ENCODE measurements at regions not wholly inside any gene's neighbourhood (a gene's known extent, or its start where the extent isn't known, plus 50 kb on each side); places are given as distances from the start of the nearest gene placed in this dataset.
"Not testable (repeated sequence)": the region's sequence is repeated elsewhere in the genome, so short reads cannot be mapped to it uniquely, and the experiment has no call there.

DNA sequence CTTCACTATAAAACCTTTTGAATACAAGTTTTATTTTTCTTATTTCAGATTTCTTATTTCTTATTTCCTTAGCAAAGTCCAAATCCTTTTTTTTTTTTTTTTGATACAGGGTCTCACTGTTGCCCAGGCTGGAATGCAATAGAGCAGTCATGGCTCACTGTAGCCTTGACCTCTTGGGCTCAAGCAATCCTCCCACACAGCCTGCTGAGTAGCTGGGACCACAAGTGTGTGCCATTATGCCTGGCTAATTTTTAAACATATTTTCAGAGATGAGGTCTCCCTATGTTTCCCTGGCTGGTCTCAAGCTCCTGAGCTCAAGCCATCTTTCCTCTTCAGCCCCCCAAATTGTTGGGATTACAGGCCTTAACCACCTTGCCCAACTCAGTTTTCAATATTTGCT lies 334.3 kb downstream of the DLEU7 start:
- no peak overlapping the region for H3K27ac ChIP-seq (ENCODE audit: insufficient read depth, low read length)

DNA sequence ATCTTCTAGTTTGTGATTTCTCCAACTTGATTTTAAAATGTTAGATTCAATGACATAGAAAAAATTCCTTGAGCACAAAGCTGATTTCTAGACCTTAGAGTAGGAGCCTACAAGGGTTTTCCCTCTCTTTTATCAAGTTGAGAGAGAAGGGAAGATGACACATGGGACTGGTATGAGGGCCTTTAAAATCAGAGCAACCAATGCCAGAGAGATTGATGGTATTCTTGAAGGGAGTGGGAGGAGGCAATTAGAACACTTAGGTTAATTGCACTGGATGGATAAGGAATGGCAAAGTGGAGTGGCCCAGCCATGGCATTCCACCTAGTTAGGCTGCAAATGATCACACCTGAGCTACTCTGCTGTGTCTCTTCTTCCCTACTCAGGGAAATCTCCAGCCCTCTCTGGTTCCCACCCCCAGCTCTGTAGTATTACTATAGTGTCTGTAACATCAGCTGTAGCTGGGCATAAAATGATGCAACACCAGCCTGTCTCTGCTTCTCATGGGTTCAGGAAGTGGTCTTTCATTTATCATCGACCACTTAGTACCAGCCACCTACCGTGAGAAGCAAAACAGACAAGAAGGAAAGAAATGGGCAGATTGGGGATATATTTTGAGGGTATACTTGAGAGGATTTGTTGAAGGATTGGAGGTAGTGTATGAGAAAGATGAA lies 333.6 kb downstream of the DLEU7 start:
- Histone ChIP-seq H3K9ac (ENCODE audit: insufficient read depth, low read length) (no peak overlapping the region), H3K36me3 (ENCODE audit: control insufficient read depth, insufficient read depth, low read length) (no peaks in the 10 kb centered on the region), H2AFZ (ENCODE audit: low read length) (no peak overlapping the region), H3K27me3 (ENCODE audit: control insufficient read depth, insufficient read depth, low read length) (no peaks in the 10 kb centered on the region), H3K4me1 (ENCODE audit: control insufficient read depth, extremely low read depth, insufficient read depth, low read length) (no peaks in the 10 kb centered on the region), H3K4me3 (replicated peaks in 1 of 4; ENCODE audit: control extremely low read depth in 1 of 4, insufficient read depth in 1 of 4, low read depth in 3 of 4, low read length in 4 of 4) (no peak overlapping the region), H3K4me2 (ENCODE audit: extremely low read depth, insufficient read depth, low read length) (no peak overlapping the region), H4K20me1 (ENCODE audit: control insufficient read depth, extremely low read depth, insufficient read depth, low read length) (no peaks in the 10 kb centered on the region), H3K79me2 (ENCODE audit: control insufficient read depth, insufficient read depth, low read length) (no peaks in the 10 kb centered on the region), H3K27ac (ENCODE audit: insufficient read depth, low read length) (no peak overlapping the region), H3K9me3 (ENCODE audit: control insufficient read depth, insufficient read depth, low read depth, low read length) (no peaks in the 10 kb centered on the region)
- DNase-seq (ENCODE audit: low read depth in 2 of 2) = peak in 1 of 2 donors; percentile 85
- TF ChIP-seq EZH2 (IDR thresholded peaks at IDR 0.05; ENCODE audit: low read length, missing control alignments) = no peak
- TF ChIP-seq, protein P1, sequence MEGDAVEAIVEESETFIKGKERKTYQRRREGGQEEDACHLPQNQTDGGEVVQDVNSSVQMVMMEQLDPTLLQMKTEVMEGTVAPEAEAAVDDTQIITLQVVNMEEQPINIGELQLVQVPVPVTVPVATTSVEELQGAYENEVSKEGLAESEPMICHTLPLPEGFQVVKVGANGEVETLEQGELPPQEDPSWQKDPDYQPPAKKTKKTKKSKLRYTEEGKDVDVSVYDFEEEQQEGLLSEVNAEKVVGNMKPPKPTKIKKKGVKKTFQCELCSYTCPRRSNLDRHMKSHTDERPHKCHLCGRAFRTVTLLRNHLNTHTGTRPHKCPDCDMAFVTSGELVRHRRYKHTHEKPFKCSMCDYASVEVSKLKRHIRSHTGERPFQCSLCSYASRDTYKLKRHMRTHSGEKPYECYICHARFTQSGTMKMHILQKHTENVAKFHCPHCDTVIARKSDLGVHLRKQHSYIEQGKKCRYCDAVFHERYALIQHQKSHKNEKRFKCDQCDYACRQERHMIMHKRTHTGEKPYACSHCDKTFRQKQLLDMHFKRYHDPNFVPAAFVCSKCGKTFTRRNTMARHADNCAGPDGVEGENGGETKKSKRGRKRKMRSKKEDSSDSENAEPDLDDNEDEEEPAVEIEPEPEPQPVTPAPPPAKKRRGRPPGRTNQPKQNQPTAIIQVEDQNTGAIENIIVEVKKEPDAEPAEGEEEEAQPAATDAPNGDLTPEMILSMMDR (conservative IDR thresholded peaks at IDR 0.05 in 1 of 2, IDR thresholded peaks at IDR 0.05 in 1 of 2; ENCODE audit: low read depth in 1 of 2, low read length in 2 of 2) = no peak

More for the DNA sequence above, 334.3 kb downstream of the DLEU7 start:
- H3K4me3 ChIP-seq (replicated peaks in 1 of 4; ENCODE audit: control extremely low read depth in 1 of 4, insufficient read depth in 1 of 4, low read depth in 3 of 4, low read length in 4 of 4) = no peak overlapping the region
- H3K9me3 ChIP-seq (ENCODE audit: control insufficient read depth, insufficient read depth, low read depth, low read length) = no peaks in the 10 kb centered on the region
- H3K27me3 ChIP-seq (ENCODE audit: control insufficient read depth, insufficient read depth, low read length) = no peaks in the 10 kb centered on the region
- no peak for DNase-seq (ENCODE audit: low read depth in 2 of 2)
- H3K4me1 ChIP-seq (ENCODE audit: control insufficient read depth, extremely low read depth, insufficient read depth, low read length) = no peaks in the 10 kb centered on the region
- no peak overlapping the region for H3K4me2 ChIP-seq (ENCODE audit: extremely low read depth, insufficient read depth, low read length)
- H3K79me2 ChIP-seq (ENCODE audit: control insufficient read depth, insufficient read depth, low read length) = no peaks in the 10 kb centered on the region
- TF ChIP-seq, protein P1 (conservative IDR thresholded peaks at IDR 0.05 in 1 of 2, IDR thresholded peaks at IDR 0.05 in 1 of 2; ENCODE audit: low read depth in 1 of 2, low read length in 2 of 2) = no peak
- no peak overlapping the region for H3K9ac ChIP-seq (ENCODE audit: insufficient read depth, low read length)
- H3K36me3 ChIP-seq (ENCODE audit: control insufficient read depth, insufficient read depth, low read length) = no peaks in the 10 kb centered on the region
- no peak overlapping the region for H2AFZ ChIP-seq (ENCODE audit: low read length)
- H4K20me1 ChIP-seq (ENCODE audit: control insufficient read depth, extremely low read depth, insufficient read depth, low read length) = no peaks in the 10 kb centered on the region

DNA sequence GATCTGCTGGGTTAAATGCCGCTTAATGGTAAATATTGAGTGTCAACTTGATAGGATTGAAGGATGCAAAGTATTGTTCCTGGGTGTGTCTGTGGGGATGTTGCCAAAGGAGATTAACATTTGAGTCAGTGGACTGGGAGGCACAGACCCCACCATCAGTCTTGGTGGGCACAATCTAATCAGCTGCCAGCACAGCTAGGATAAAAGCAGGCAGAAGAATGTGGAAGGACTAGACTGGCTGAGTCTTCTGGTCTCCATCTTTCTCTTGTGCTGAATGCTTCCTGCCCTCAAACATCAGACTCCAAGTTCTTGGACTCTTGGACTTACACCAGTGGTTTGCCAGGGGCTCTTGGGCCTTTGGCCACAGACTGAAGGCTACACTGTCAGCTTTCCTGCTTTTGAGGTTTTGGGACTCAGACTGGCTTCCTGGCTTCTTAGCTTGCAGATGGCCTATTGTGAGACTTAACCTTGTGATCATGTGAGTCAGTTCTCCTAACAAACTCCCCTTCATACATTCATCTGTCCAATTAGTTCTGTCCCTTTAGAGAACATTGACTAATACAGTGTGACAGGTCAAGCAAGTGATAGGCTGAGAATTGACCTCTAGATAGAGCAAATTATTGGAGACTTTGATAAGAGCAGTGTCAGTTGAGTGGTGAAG lies 332.5 kb downstream of the DLEU7 start:
- not testable (repeated sequence) for H3K36me3 ChIP-seq (ENCODE audit: control insufficient read depth, insufficient read depth, low read length); H3K4me2 ChIP-seq (ENCODE audit: extremely low read depth, insufficient read depth, low read length); H3K4me1 ChIP-seq (ENCODE audit: control insufficient read depth, extremely low read depth, insufficient read depth, low read length); H3K27ac ChIP-seq (ENCODE audit: insufficient read depth, low read length); H3K27me3 ChIP-seq (ENCODE audit: control insufficient read depth, insufficient read depth, low read length); H4K20me1 ChIP-seq (ENCODE audit: control insufficient read depth, extremely low read depth, insufficient read depth, low read length); H3K4me3 ChIP-seq (replicated peaks in 1 of 4; ENCODE audit: control extremely low read depth in 1 of 4, insufficient read depth in 1 of 4, low read depth in 3 of 4, low read length in 4 of 4); H3K9me3 ChIP-seq (ENCODE audit: control insufficient read depth, insufficient read depth, low read depth, low read length); H2AFZ ChIP-seq (ENCODE audit: low read length); H3K9ac ChIP-seq (ENCODE audit: insufficient read depth, low read length); DNase-seq (ENCODE audit: low read depth in 2 of 2); H3K79me2 ChIP-seq (ENCODE audit: control insufficient read depth, insufficient read depth, low read length)

Data from fibroblast of lung (primary cell).